ENCODE measurements at regions not wholly inside any gene's neighbourhood (a gene's known extent, or its start where the extent isn't known, plus 50 kb on each side); places are given as distances from the start of the nearest gene placed in this dataset.

GRCh38 chr6:1482381-1483166, 93.2 kb downstream of the FOXF2 start:
- peak in 1 of 2 donors; percentile 17 for DNase-seq (ENCODE audit: low read depth in 2 of 2)

GRCh38 chr6:1485678-1486077, 96.3 kb downstream of the FOXF2 start:
- TF ChIP-seq CTCF (IDR thresholded peaks at IDR 0.05; ENCODE audit: low read depth, low read length), result no peak

More at GRCh38 chr6:1482381-1483166, 93.2 kb downstream of the FOXF2 start:
- TF ChIP-seq CTCF (IDR thresholded peaks at IDR 0.05; ENCODE audit: low read depth, low read length), result no peak
- H3K4me3 ChIP-seq (replicated peaks in 1 of 2; ENCODE audit: low read depth in 2 of 2, low read length in 2 of 2), result no peak overlapping the region

GRCh38 chr6:1486387-1486786, 97.0 kb downstream of the FOXF2 start:
- no peak for DNase-seq (ENCODE audit: low read depth in 2 of 2)
- TF ChIP-seq CTCF (IDR thresholded peaks at IDR 0.05; ENCODE audit: low read depth, low read length), result no peak
- H3K4me3 ChIP-seq (replicated peaks in 1 of 2; ENCODE audit: low read depth in 2 of 2, low read length in 2 of 2), result no peak overlapping the region

More at GRCh38 chr6:1485678-1486077, 96.3 kb downstream of the FOXF2 start:
- no peak overlapping the region for H3K4me3 ChIP-seq (replicated peaks in 1 of 2; ENCODE audit: low read depth in 2 of 2, low read length in 2 of 2)
- peak; percentile 81 to 91 for DNase-seq (ENCODE audit: low read depth in 2 of 2)

GRCh38 chr6:1487239-1487638, 97.9 kb downstream of the FOXF2 start:
- H3K4me3 ChIP-seq (replicated peaks in 1 of 2; ENCODE audit: low read depth in 2 of 2, low read length in 2 of 2), result no peak overlapping the region
- DNase-seq (ENCODE audit: low read depth in 2 of 2), result no peak
- TF ChIP-seq CTCF (IDR thresholded peaks at IDR 0.05; ENCODE audit: low read depth, low read length), result no peak

- no peak for TF ChIP-seq CTCF (IDR thresholded peaks at IDR 0.05; ENCODE audit: low read depth, low read length)
- DNase-seq (ENCODE audit: low read depth in 2 of 2), result no peak
- H3K4me3 ChIP-seq (replicated peaks in 1 of 2; ENCODE audit: low read depth in 2 of 2, low read length in 2 of 2), result no peak overlapping the region
These were observed 101.6 kb downstream of the FOXF2 start for GRCh38 chr6:1491025-1491424.

- no peak for TF ChIP-seq CTCF (IDR thresholded peaks at IDR 0.05; ENCODE audit: low read depth, low read length)
- H3K4me3 ChIP-seq (replicated peaks in 1 of 2; ENCODE audit: low read depth in 2 of 2, low read length in 2 of 2), result no peak overlapping the region
- DNase-seq (ENCODE audit: low read depth in 2 of 2), result no peak
These were observed 102.4 kb downstream of the FOXF2 start for GRCh38 chr6:1491591-1492319.
